SIG-M5 treated with dmso at 0.1 percent for 504 hours (cell line): ENCODE measurements at regions not wholly inside any gene's neighbourhood (a gene's known extent, or its start where the extent isn't known, plus 50 kb on each side); places are given as distances from the start of the nearest gene placed in this dataset.
A peak's percentile ranks its signal among the peaks of the same experiment; 100 is the strongest.
"Not testable (repeated sequence)": the region's sequence is repeated elsewhere in the genome, so short reads cannot be mapped to it uniquely, and the experiment has no call there.

ENCODE experiments used
- DNase-seq: peaks from one replicate; lab custom pipeline; 2025; ENCODE audit not compliant: unreplicated experiment; lab: John Stamatoyannopoulos, UW

DNA sequence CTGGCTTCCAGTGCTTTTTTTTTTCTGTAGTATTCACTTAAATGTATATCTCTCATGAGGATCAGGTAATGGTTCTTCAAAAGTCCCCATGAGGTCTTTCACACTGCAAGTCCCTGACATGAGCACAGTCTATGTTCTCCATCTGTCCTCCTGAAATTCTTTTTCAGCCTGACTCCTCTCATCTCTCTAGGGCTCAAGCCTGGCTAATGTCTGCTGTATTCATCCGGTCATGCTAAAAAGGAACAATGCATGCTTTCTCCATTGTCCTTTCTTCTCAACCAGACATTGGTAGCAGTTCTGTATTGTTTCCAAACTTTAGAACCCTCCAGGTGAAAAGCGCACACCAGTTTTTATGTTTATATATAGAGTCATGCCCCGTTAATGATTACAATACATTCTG lies 368.3 kb upstream of the OLFM3 start:
- no peak for DNase-seq

- no peak for DNase-seq
These were observed 339.9 kb upstream of the OLFM3 start for GRCh38 chr1:102336602-102337001.

DNA sequence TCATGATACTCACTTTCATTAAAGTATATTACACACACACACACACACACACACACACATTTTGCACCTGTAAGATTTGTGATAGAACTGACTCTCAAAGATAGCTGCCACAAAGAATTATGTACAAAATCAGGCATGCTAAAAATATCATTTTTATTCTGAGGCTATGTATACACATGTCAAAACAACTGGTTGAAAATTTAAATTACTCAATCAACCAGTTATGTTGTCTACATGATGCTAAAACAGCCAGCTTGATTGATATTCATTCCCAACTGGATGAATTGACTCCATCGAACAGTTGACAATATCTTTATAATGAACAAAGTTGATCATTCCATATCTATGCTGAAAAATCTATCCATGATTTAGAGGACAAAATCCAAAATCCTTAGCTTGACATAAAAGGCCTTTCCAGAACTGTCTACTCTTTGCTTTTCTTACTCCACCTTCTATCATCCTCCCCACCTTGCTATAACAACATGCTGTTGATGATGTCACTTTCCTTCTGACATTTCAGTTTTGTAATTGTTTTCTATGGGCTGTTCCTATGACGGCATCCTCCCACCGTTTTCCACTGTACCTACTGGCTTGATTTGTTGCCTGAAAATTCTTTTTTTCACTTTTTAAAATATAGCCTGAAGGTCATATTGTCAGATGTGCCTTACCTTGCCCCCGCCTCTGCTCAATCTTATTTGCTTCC lies 321.5 kb upstream of the OLFM3 start:
- no peak for DNase-seq

DNA sequence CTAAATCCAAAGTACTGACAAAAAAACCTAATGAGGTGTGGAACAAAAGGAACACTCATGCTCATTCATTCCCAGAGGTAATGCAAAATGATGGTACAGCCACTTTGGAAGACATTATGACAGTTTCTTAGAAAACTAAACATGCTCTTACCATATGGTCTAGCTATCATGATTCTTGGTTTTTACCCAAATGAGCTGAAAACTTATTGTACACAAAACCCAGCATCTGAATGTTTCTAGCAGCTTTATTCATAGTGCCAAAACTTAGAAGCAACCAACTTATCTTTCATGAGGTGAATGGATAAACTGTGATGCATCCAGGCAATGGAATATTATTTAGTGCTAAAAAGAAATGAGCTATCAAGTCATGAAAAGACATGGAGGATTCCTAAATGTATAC lies 318.4 kb upstream of the OLFM3 start:
- DNase-seq = no peak

DNA sequence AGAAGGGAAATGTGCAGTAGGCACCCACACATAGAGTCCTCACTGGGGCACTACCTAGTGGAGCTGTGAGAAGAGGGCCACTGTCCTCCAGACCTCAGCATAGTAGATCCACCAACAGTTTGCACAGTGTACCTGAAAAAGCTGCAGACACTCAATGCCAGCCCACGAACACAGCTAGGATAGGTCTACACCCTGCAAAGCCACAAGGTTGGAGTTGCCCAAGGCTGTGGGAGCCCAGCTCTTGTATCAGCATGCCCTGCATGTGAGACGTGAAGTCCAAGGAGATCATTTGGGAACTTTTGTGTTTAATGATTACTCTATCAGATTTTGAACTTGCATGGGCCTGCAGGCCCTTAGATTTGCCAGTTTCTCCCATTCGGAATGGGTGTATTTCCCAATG lies 299.4 kb upstream of the OLFM3 start:
- DNase-seq = no peak

GRCh38 chr1:102282955-102283354 lies 286.2 kb upstream of the OLFM3 start:
- no peak for DNase-seq

GRCh38 chr1:102262994-102263393 lies 266.3 kb upstream of the OLFM3 start:
- DNase-seq = no peak

DNA sequence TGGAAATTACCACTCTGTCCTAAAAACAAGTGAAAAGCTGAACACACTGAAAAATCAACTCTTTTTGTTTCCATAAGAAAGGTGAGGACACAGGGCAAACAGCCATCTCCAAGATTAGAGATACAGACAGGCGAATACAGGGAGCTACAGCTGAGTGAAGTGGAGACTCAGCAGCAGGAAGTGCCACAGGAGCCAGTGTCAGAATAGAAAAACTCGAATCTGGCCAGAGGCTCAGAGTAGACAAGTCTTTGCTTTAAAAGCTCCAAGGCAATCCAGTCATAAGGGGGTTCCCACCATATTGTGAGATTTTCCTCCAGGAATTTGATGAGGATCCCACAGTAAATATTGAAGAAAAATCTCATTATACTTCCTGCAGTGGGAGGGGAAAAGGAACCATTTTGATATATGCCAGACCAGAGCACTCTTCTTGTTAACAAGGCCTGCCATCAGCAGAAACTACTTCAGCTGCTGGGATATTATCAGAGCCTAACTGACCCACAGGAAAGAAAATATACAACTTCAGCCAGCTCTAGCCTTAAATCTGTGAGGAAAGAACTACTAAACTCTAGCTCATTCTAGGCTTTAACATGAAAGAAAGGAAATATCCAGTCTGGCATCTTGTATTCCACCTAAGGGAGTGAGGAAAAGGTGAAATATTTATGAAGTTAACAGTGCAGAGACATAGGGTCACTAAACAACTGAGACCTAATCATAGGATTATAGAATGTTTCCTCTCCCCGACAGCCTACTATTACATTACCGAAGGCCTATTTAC lies 256.2 kb upstream of the OLFM3 start:
- no peak for DNase-seq

- DNase-seq = peak; percentile 36
These were observed 245.0 kb upstream of the OLFM3 start for GRCh38 chr1:102241431-102242338.

DNA sequence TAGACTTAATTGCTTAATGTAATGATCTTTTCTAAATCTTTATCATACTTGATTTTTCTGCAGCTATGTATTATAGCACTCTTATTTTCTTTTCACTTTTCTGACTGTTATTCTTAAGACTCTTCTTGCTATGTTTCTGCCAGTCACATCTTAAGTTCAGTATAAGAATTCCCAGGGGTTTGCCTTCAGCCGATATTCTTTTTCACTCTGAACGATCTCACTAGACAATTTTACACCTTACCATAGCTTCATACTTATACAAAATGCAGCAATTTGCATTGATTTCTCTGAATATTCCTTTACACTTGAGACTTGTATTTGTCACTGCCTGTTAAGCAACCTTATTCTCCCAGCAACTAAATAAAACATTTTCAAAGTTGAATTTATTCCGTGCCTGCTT lies 242.5 kb upstream of the OLFM3 start:
- DNase-seq = no peak

GRCh38 chr1:102234753-102235359 lies 238.1 kb upstream of the OLFM3 start:
- DNase-seq = no peak

- DNase-seq = no peak
These were observed 222.7 kb upstream of the OLFM3 start for GRCh38 chr1:102219463-102219862.

DNA sequence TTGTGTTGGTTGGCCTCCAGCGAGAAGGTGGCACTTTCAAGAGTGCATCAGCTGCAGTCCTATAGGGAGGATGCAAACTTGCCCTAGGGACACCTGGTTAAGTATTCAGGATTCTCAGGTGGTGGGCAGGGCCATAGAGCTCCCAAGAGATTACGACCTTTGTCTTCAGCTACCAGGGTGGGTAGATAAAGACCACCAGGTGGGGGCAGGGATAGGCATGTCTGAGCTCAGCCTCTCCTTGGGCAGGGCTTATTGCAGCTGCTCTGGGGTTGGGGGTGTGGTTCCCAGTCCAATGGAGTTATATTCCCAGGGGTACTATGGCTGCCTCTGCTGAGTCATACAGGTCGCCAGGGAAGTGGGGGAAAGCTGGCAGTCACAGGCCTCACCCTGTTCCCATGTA lies 214.2 kb upstream of the OLFM3 start:
- not testable (repeated sequence) for DNase-seq

GRCh38 chr1:102191723-102192122 lies 195.0 kb upstream of the OLFM3 start:
- DNase-seq = peak; percentile 10

DNA sequence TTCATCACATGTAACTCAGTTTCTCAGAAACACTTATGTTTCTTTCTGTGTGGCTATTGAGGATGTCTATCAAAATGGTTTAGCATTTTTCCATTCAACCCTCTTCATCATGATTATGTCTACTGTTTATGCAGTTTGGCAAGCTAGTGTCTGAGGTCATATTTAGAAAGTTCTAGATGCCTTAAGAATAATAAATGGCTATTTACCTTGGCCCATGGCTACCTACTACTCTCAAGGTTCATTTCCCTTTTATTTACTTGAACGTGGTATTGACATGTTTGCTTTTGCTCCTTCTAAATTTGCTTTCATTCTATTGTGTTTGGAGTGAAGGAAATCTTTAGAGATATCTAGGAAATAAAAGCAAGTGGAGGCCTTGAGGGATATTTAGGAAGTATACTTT lies 193.7 kb upstream of the OLFM3 start:
- DNase-seq = no peak

DNA sequence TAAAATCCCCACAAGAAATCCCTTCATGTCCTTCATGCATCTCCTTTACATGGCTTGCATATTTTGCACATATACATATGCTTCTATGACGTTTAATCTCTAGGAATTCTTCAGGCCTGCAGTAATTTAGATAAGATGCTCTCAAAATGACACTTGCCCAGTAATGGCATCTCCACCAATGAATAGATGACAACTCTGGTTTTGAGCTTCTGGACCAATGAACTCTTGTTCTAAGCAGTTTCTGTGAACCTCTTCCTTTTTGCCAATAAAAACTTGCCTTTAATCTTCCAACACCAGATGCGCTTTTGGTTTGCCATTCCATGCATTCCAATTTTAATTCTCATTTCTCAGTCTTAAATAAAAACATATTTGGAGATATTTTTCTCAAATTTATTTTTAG lies 189.8 kb upstream of the OLFM3 start:
- no peak for DNase-seq

DNA sequence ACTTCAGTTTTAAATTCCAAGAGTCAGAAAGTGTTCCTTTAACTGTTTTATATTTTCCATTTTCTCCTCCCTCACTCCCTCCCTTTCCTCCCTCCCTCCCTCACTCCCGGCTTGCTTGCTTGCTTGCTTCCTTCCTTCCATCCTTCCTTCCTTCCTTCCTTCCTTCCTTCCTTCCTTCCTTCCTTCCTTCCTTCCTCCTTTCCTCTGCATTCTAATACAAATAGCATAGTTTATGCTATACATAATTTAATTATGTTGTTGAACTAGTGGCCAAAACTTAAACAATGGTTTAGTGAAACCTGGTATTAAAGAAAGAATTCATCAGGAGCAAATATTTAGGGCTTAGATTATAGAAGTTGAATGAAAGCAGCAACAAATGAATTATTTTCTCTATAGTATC lies 188.5 kb upstream of the OLFM3 start:
- DNase-seq = no peak

DNA sequence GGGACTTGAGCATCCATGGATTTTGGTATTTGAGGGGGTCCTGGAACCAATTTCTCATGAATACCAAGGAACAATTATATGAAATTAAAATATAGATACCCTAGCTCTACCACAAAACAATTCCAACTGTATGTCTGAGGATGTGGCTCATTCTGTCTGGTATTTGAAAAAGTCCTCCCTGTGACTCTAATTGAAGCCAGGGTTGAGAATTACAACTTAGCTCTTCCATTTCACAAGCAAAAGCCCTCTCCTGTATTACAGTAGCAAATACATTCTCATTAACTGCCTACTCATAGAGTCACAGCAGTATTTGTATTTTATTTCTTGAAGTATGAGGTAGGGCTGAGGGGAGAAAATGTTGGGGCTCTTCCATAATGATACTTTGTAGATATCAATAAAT lies 187.8 kb upstream of the OLFM3 start:
- no peak for DNase-seq

DNA sequence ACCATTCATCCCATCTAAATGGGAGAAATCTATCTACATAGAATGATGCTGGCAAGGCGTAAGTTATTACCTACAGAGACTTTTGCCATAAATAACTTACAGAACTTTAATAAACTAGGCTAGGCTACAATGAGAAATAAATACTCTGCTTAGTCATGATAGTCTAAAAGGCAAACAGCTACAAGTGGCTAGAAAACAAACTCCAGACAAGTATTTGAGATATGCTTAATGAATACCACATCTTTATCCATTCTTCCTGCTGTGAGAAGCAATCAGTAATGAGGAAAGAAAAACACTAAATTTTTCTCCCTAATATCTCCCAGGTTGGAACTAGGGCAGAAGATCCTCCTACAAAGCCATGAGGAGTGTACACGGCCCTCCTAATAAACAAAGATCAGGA lies 187.0 kb upstream of the OLFM3 start:
- no peak for DNase-seq

DNA sequence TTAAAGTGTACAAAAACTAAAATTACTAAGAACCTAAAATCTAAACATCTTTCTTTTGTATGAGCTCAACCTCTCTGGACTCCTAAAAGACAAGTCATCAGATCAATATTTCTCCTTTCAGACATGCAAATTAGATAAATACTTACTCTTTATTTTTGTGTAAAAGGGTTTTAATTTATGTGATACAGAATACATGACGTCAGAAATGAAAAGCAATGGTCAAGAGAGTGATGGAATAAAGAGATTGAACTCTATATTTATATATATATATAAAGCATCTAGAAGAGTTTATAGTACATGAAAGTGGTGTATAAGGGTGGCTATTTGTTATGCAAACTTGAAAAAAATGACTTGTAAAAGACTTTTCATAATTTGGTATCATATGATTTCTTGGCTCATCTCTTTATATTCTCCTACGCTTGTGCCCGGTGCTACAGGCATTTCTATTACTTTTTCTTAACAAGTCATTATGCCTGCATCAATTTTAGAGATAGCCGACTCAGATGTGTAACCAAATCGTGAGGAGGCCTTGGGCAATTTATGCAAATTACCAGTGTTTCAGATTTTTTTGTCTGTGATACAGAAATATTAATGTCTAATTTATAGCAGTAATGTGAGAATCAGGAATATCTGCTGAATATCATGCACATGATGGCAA lies 186.0 kb upstream of the OLFM3 start:
- DNase-seq = no peak

DNA sequence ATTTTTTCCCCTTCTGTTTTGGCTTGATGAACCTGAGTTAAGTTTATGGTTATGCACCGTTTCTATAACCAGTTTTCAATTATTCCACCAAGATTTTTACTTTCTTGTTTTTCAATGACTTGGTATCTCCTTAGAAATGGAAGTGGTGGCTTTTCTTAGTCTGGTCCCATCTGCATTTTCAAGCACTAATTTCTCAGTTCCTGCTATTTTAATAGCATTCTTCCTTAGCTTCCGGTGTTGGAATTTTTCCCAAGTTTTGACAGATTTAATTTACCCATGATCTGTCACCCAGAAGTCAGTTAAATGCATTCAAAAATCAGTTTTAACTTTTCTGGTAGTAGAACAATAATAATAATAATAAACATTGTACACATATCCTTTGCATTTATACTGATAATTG lies 184.6 kb upstream of the OLFM3 start:
- DNase-seq = no peak
